ENCODE measurements at regions not wholly inside any gene's neighbourhood (a gene's known extent, or its start where the extent isn't known, plus 50 kb on each side); places are given as distances from the start of the nearest gene placed in this dataset.
A peak's percentile ranks its signal among the peaks of the same experiment; 100 is the strongest.
"Not testable (repeated sequence)": the region's sequence is repeated elsewhere in the genome, so short reads cannot be mapped to it uniquely, and the experiment has no call there.

- no peak for DNase-seq (ENCODE audit: low read depth in 2 of 2)
Measured at GRCh38 chr5:82560561-82560960, 282.4 kb upstream of the RPS23 start.

- no peak for DNase-seq (ENCODE audit: low read depth in 2 of 2)
Measured at GRCh38 chr5:82551840-82552385, 273.8 kb upstream of the RPS23 start.

- no peak for DNase-seq (ENCODE audit: low read depth in 2 of 2)
Measured at GRCh38 chr5:82551192-82551591, 273.0 kb upstream of the RPS23 start.

DNA sequence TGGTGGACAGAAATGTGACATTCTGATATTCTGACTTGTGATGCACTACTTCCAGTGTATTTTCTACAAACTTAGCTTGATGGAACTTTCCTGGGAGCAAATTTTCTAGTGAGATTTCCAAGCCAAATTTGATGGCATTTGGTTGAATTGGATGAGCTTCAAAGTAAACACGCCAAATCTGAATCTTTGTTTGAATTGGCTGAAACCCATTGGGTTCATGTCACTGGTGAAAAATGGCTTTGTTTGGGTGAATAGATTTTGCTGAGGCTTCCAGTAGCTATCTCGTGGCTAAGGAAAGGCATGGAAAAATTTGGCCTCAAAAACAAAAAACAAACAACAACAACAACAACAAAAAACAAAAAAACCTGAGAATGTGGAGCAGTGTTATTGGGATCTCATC, 271.1 kb upstream of the RPS23 start:
- no peak for DNase-seq (ENCODE audit: low read depth in 2 of 2)

GRCh38 chr5:82544004-82544403, 265.9 kb upstream of the RPS23 start:
- DNase-seq (ENCODE audit: low read depth in 2 of 2) = no peak

DNA sequence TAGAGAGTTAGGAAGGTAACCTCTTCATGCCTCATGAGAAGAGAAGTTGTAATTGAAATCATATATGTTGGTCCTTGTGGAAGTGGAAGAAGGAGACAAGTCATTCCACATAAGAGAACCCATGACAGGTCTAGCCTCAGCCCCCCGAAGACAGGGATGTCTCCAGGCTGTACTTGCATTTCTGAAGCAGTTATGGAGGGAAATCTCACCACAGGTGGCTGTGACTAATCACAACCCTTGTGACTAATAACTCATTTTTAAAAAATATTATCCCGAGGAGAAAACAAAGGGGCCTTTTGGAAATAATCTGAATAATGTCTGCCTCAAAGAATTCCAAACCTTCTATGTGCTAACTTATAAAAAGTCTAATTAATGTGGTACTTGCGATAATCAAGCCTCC, 262.1 kb upstream of the RPS23 start:
- DNase-seq (ENCODE audit: low read depth in 2 of 2) = no peak

DNA sequence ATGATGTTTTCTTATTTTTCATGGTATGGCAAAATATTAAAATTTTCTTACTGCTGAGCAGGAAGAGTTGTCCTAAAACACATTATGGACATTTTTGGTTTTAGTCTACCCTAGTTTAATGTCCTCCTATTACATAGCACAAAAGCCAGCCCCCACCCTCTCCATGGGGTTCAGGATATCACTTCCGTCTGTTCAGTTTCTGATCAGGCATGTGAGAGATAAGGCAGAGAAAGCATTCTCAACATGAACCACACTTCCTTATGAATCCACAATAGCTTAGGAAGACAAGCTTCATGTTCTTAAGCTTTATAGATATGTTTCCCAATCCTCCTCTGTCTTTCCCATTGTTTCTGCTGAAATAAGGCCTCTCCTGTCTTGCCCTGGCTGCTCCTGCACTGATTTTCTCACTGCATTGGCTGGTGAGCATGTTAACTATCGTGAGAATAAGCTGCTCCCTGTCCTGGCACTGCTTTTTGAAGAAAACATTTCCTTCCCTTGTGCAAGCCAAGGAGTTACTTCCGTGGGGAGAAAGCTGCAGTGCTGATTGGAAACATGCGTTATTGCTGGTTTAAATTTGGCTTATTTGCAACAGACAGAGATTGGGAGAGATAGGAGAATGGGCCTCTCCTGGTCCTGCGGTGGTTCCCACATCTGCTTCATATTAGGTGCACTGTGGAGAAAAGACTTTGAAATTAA, 260.3 kb upstream of the RPS23 start:
- peak; percentile 73 to 74 for DNase-seq (ENCODE audit: low read depth in 2 of 2)

GRCh38 chr5:82537687-82538306, 259.6 kb upstream of the RPS23 start:
- DNase-seq (ENCODE audit: low read depth in 2 of 2) = no peak

DNA sequence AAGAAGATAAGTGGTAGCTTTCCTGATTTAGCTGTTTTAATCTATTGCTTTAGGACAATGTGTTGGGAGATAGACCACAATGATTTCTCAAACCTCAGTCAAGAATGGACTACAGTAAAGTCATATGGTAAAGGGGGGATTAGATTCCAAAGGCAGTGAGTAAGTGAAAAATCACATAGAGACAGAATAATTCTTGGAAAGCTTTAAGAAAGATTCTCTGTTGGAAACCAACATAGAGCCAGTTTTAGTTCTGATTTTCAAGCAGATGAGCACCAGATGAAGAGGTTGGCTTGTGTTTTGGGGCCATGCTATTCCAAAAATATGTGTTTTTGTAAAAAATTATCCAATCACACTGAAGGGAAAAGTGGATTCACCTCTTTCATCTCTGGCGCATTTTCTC, 256.8 kb upstream of the RPS23 start:
- DNase-seq (ENCODE audit: low read depth in 2 of 2) = peak in 1 of 2 experiments; percentile 29

GRCh38 chr5:82532075-82532474, 253.9 kb upstream of the RPS23 start:
- not testable (repeated sequence) for DNase-seq (ENCODE audit: low read depth in 2 of 2)

DNA sequence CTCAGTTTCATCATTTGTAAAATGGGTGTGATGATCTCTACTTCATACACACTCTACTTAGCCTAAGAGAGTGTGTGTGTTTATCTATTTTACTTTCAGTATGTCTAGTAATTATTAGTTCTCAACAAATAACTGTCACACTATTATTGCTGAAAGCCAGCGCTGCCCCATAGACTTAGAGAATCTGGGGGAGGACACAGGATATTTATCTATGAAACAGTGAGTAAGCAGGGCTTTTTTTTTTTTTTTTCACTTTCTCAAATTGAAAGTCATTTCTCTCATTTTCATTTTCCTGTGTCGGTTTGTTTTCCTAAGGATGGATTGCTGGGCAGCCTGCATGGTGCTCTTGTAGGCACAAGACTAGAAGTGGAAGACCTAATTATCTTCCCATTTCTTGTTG, 248.4 kb upstream of the RPS23 start:
- no peak for DNase-seq (ENCODE audit: low read depth in 2 of 2)

GRCh38 chr5:82525626-82526025, 247.5 kb upstream of the RPS23 start:
- DNase-seq (ENCODE audit: low read depth in 2 of 2) = no peak

DNA sequence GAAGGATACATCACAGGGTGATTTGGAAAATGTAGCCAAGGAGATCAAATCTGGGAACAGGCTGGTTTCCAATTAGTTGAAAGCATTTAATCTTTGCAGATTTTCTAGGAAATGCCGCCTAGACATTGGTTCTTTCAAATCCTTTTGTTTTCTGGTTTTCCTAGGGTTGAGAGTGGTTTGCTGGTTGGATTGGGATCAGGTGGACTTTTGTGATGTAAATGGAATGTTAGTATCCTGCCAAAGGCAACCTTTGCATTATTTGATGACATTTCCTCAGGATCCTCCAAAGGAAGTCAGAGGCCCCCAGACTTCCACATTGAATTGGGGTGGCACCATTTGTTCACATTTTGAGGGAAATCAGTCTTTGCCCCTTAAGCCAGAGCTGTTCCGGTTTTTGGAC, 245.5 kb upstream of the RPS23 start:
- no peak for DNase-seq (ENCODE audit: low read depth in 2 of 2)

- DNase-seq (ENCODE audit: low read depth in 2 of 2) = no peak
Measured at GRCh38 chr5:82522897-82523296, 244.7 kb upstream of the RPS23 start.

GRCh38 chr5:82521431-82522051, 243.4 kb upstream of the RPS23 start:
- DNase-seq (ENCODE audit: low read depth in 2 of 2) = no peak

DNA sequence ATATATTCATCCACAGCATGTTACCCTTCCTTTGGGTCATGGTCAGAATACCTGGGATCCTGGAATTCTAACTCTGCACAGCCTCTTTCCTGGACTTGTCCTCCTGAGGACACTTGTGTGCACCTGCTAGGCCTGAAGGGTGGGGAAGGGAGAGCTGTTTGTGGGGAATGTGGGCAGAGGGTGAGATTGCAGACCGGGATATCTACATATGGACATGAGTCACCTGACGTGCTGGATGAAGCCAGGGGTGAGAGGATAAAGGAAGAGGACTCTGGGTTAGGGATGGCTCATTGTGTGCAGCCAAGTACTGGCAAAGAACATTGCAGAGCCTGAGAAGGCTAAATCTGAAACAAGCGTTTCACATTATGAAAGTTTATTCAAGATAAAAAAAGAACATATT, 241.4 kb upstream of the RPS23 start:
- no peak for DNase-seq (ENCODE audit: low read depth in 2 of 2)

DNA sequence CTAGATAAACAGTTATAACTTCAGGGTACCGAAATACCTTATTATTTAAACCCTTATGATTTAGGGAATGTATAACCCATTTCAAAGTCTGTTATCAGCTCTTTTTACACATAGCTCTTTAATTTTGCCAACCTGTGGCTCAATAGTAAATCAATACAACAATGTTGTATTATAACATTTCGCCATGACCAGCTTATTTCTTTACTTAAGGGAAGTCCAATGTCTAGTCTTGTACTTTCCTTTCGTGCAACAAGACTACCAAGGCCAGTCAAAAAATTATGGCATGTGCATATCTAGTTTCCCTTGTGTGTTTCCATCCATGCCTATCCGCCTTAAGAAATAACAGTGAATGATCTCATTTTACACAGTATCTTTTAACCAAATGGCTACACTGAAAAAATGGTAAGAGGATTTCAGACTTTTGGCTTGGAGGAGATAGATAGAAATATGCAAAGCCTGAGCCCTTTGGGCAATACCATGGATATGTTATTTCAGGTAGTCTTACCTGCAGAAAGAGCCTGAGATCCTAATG, 239.5 kb upstream of the RPS23 start:
- no peak for DNase-seq (ENCODE audit: low read depth in 2 of 2)

GRCh38 chr5:82513738-82514137, 235.6 kb upstream of the RPS23 start:
- no peak for DNase-seq (ENCODE audit: low read depth in 2 of 2)

DNA sequence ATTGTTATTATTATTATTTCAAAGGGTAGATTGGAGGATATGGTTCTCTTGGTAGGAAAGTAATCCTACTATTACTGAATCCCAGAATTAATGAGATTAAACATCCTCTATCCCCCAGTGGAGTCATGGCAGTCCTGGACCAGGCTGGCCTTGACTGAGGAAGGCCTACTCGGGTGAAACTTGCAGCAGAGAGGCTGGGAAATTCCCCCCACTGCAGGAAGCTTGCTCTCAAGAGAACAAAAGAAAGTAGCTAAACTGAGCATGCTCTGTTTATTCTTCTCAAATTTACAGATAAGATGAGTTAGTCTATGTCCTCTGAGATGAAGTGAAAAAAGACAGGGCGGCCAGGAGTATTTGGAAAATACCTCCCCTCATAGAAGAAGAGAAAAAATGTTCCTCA, 233.9 kb upstream of the RPS23 start:
- no peak for DNase-seq (ENCODE audit: low read depth in 2 of 2)

DNA sequence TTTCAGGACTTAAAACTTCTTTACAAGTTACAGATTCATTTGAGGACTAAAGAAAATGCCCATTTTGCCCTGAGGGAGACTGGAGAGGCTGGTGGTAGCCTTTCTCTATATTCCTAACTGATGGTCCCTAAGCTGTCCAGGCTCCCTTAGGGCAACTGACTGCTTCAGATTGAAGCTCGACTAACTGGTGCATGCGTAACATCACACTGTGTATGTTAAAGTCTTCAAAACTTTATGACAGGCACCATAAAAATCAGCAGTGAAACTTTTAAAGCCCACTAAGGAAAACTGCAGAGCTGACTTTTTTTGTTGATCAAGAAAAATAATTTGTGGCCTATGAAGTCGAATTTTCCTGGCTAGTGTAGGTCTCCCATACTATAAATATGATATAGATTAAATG, 233.0 kb upstream of the RPS23 start:
- DNase-seq (ENCODE audit: low read depth in 2 of 2) = no peak

- DNase-seq (ENCODE audit: low read depth in 2 of 2) = no peak
Measured at GRCh38 chr5:82509762-82510161, 231.6 kb upstream of the RPS23 start.

DNA sequence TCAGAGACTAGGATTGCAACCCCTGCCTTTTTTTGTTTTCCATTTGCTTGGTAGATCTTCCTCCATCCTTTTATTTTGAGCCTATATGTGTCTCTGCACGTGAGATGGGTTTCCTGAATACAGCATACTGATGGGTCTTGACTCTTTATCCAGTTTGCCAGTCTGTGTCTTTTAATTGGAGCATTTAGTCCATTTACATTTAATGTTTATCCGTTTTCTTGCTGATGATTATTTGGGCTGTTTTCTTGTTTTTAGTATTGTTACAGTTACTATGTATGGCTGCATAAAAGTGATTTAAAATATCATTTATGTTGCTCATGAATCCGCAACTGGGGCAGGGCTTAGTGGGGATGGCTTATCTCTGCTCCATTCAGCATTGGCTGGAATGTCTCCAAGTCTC, 228.2 kb upstream of the RPS23 start:
- DNase-seq (ENCODE audit: low read depth in 2 of 2) = not testable (repeated sequence)

GRCh38 chr5:82499725-82500244, 221.6 kb upstream of the RPS23 start:
- no peak for DNase-seq (ENCODE audit: low read depth in 2 of 2)
